SK-N-SH (cell line): ENCODE measurements at regions not wholly inside any gene's neighbourhood (a gene's known extent, or its start where the extent isn't known, plus 50 kb on each side); places are given as distances from the start of the nearest gene placed in this dataset.

ENCODE experiments used
- IRF3 ChIP-seq: fragments of 150-350 bp; IDR thresholded peaks from 2 replicates; pipeline ENCODE4 v1.6.1; 2016; ENCODE audit warnings: mild to moderate bottlenecking, low read depth, low read length
- POLR2AphosphoS5 ChIP-seq: IDR thresholded peaks from 2 replicates; pipeline ENCODE4 v1.6.1; 2012; ENCODE audit warnings: low read depth, low read length
- TAF1 ChIP-seq: IDR thresholded peaks from 2 replicates; pipeline ENCODE4 v1.6.1; 2012; ENCODE audit warnings: low read depth, mild to moderate bottlenecking, low read length, moderate library complexity, borderline replicate concordance
- TF ChIP-seq, protein P1 (sequence below): fragments of 200-600 bp; sonication (generic); IDR thresholded peaks from 2 replicates; pipeline ENCODE4 v1.6.1; 2017; ENCODE audit warnings: antibody characterized with exemption, mild to moderate bottlenecking, moderate library complexity

DNA sequence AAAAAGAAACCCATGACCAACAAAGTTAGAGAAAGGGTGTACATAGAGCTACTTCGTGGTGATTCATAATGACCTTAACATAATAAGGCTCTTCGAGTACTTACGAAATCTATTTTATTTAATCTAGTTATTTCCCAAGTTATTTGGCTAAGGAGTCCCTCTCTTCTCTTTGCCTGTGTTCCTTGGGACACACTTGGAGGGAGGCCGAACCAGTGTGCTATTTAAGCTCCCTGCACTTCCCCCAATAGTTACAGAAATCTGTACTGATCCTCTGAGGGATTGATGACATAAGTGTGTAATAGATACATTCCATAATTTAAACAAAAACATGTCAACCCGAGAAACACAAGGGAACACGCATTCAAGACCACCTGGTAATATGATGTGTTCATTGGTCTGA is 351.1 kb downstream of the GATA3 start:
- TF ChIP-seq TAF1, result no peak
- no peak for TF ChIP-seq POLR2AphosphoS5
- TF ChIP-seq, protein P1, sequence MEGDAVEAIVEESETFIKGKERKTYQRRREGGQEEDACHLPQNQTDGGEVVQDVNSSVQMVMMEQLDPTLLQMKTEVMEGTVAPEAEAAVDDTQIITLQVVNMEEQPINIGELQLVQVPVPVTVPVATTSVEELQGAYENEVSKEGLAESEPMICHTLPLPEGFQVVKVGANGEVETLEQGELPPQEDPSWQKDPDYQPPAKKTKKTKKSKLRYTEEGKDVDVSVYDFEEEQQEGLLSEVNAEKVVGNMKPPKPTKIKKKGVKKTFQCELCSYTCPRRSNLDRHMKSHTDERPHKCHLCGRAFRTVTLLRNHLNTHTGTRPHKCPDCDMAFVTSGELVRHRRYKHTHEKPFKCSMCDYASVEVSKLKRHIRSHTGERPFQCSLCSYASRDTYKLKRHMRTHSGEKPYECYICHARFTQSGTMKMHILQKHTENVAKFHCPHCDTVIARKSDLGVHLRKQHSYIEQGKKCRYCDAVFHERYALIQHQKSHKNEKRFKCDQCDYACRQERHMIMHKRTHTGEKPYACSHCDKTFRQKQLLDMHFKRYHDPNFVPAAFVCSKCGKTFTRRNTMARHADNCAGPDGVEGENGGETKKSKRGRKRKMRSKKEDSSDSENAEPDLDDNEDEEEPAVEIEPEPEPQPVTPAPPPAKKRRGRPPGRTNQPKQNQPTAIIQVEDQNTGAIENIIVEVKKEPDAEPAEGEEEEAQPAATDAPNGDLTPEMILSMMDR, result no peak
- TF ChIP-seq IRF3, result no peak
